ENCODE measurements at regions not wholly inside any gene's neighbourhood (a gene's known extent, or its start where the extent isn't known, plus 50 kb on each side); places are given as distances from the start of the nearest gene placed in this dataset.

- Histone ChIP-seq H2BK120ac (ENCODE audit: low read depth, low read length) (no peak overlapping the region), H2BK5ac (ENCODE audit: low read depth, low read length, poor library complexity, severe bottlenecking) (no peak overlapping the region), H2AK5ac (ENCODE audit: low read depth, low read length) (no peak overlapping the region), H3K27me3 (ENCODE audit: control insufficient read depth, insufficient read depth, low read length) (peaks cover 1% of the 10 kb centered on the region; the same call in 1 of the 2 replicates), H3K27ac (ENCODE audit: insufficient read depth, low read length) (no peak overlapping the region), H4K8ac (ENCODE audit: low read depth in 2 of 2, low read length in 2 of 2) (no peak overlapping the region), H3K23ac (ENCODE audit: low read depth, low read length) (no peak overlapping the region), H3K79me1 (ENCODE audit: low read depth in 1 of 2, low read length in 2 of 2) (no peaks in the 10 kb centered on the region), H3K9me1 (ENCODE audit: insufficient read depth, low read length) (no peaks in the 10 kb centered on the region), H3K9ac (ENCODE audit: low read depth, low read length) (no peak overlapping the region), H2AK9ac (replicated peaks; ENCODE audit: low read depth, low read length, poor library complexity) (no peak overlapping the region), H3K4me2 (ENCODE audit: low read depth, low read length) (no peak overlapping the region), H3K4ac (ENCODE audit: low read depth, low read length) (no peak overlapping the region), H2BK15ac (ENCODE audit: low read depth, low read length) (no peak overlapping the region), H2BK20ac (ENCODE audit: low read depth, low read length) (no peak overlapping the region), H4K5ac (ENCODE audit: low read depth, low read length) (no peak overlapping the region), H4K91ac (ENCODE audit: insufficient read depth, low read depth, low read length) (no peak overlapping the region), H3K56ac (ENCODE audit: extremely low read depth, insufficient read depth, low read length) (no peak overlapping the region), H3K9me3 (ENCODE audit: control insufficient read depth, insufficient read depth, low read length) (no peaks in the 10 kb centered on the region), H3K4me1 (ENCODE audit: control insufficient read depth, insufficient read depth, low read length) (no peaks in the 10 kb centered on the region), H3K4me3 (ENCODE audit: insufficient read depth, low read depth, low read length) (no peak overlapping the region), H2AFZ (replicated peaks; ENCODE audit: low read length, poor library complexity) (no peak overlapping the region), H3K36me3 (ENCODE audit: control insufficient read depth, insufficient read depth, low read length) (no peaks in the 10 kb centered on the region), H3K14ac (replicated peaks; ENCODE audit: low read depth, low read length) (no peak overlapping the region), H4K20me1 (ENCODE audit: insufficient read depth, low read length) (no peaks in the 10 kb centered on the region), H3K18ac (ENCODE audit: low read depth, low read length) (no peak overlapping the region)
- ATAC-seq (ENCODE audit: low read depth): no peak
- BruUV-seq (replicated peaks): no TSS peak
- dilution Hi-C loops (cut with HindIII; ENCODE audit: low sequenced_read_pairs, unreplicated experiment): no loop called here
- 100% methylated on average over 1 of the region's 4 CpGs; no CpG with 5 or more reads in 1 of the 2 experiments for WGBS, 2 experiments (ENCODE audit: extremely low coverage in 2 of 2, insufficient read length in 1 of 2)
- in situ Hi-C loops (cut with MboI; ENCODE audit: low sequenced_read_pairs): no loop called here
- no peak for DNase-seq
- intact Hi-C loops (cut with micrococcal nuclease): no loop called here
- POLR2A ChIA-PET (ENCODE audit: unreplicated experiment): no interaction called here
- TF ChIP-seq MXI1 (IDR thresholded peaks at IDR 0.05; ENCODE audit: borderline replicate concordance, low read depth, low read length): no peak
- TF ChIP-seq SMC3 (IDR thresholded peaks at IDR 0.05; ENCODE audit: low read depth, low read length): no peak
- TF ChIP-seq MAZ (IDR thresholded peaks at IDR 0.05; ENCODE audit: borderline replicate concordance, low read depth, low read length): no peak
- TF ChIP-seq FOS (IDR thresholded peaks at IDR 0.05; ENCODE audit: low read depth, low read length): no peak
- TF ChIP-seq CEBPB (IDR thresholded peaks at IDR 0.05; ENCODE audit: low read depth, low read length): no peak
- TF ChIP-seq RFX5 (IDR thresholded peaks at IDR 0.05; ENCODE audit: low read depth, low read length): no peak
- no peak for TF ChIP-seq RCOR1 (IDR thresholded peaks at IDR 0.05; ENCODE audit: insufficient replicate concordance, low read length)
- no peak for TF ChIP-seq NFE2L2 (IDR thresholded peaks at IDR 0.05; ENCODE audit: low read depth, low read length)
- no peak for TF ChIP-seq MAFK (IDR thresholded peaks at IDR 0.05; ENCODE audit: low read depth, low read length)
- no peak for TF ChIP-seq POLR2A (IDR thresholded peaks at IDR 0.05; ENCODE audit: low read depth, low read length)
- no peak for TF ChIP-seq ELK1 (IDR thresholded peaks at IDR 0.05; ENCODE audit: borderline replicate concordance, low read depth, low read length)
- no peak for TF ChIP-seq BHLHE40 (IDR thresholded peaks at IDR 0.05; ENCODE audit: low read depth, low read length)
- CTCF ChIA-PET: no interaction called here
Measured at GRCh38 chr3:115478359-115478758, 145.0 kb upstream of the GAP43 start.
